Liver (tissue), 8 donors: ENCODE measurements at regions not wholly inside any gene's neighbourhood (a gene's known extent, or its start where the extent isn't known, plus 50 kb on each side); places are given as distances from the start of the nearest gene placed in this dataset.
"Not testable (repeated sequence)": the region's sequence is repeated elsewhere in the genome, so short reads cannot be mapped to it uniquely, and the experiment has no call there.

ENCODE experiments used
- DNase-seq: peaks from one replicate; pipeline ENCODE4 v3.0.0-alpha.2; 2017; ENCODE audit warnings: low spot score
- H3K27ac ChIP-seq, 2 donors: one replicate each; pipeline ENCODE4 v1.7.0; 2013; ENCODE audit warnings: inconsistent platforms in 2 of 2, low read length in 2 of 2, control low read depth in 1 of 2, low read depth in 1 of 2, mild to moderate bottlenecking in 1 of 2
- H3K27me3 ChIP-seq, 4 donors: one replicate each; pipeline versions ENCODE4 v1.6.1 to v1.7.0; 2013; ENCODE audit warnings: low read length in 3 of 4, inconsistent platforms in 1 of 4, mild to moderate bottlenecking in 1 of 4, moderate library complexity in 1 of 4; ENCODE audit not compliant: control insufficient read depth in 4 of 4, insufficient read depth in 4 of 4
- H3K36me3 ChIP-seq, 4 donors: one replicate each; pipeline versions ENCODE4 v1.6.1 to v1.7.0; 2013; ENCODE audit warnings: low read length in 3 of 4, mild to moderate bottlenecking in 3 of 4, low read depth in 1 of 4, moderate library complexity in 1 of 4; ENCODE audit not compliant: control insufficient read depth in 4 of 4, insufficient read depth in 3 of 4
- H3K4me1 ChIP-seq, 4 donors: one replicate each; pipeline versions ENCODE4 v1.6.1 to v1.7.0; 2013; ENCODE audit warnings: low read length in 3 of 4, mild to moderate bottlenecking in 3 of 4, moderate library complexity in 1 of 4; ENCODE audit not compliant: control insufficient read depth in 4 of 4, insufficient read depth in 4 of 4
- H3K4me3 ChIP-seq, 3 donors: one replicate each; pipeline versions ENCODE4 v1.6.1 to v1.7.0; 2013; ENCODE audit warnings: low read length in 3 of 3, control low read depth in 1 of 3, low read depth in 1 of 3, mild to moderate bottlenecking in 1 of 3
- H3K9ac ChIP-seq, 2 donors: one replicate each; pipeline ENCODE4 v1.7.0; 2013; ENCODE audit warnings: low read length in 2 of 2, mild to moderate bottlenecking in 2 of 2, moderate library complexity in 2 of 2, control low read depth in 1 of 2, low read depth in 1 of 2
- H3K9me3 ChIP-seq, 4 donors: one replicate each; pipeline versions ENCODE4 v1.6.1 to v1.7.0; 2013; ENCODE audit warnings: low read length in 3 of 4; ENCODE audit not compliant: control insufficient read depth in 4 of 4
- CTCF ChIP-seq: fragments of 150-350 bp; IDR thresholded peaks from 2 replicates; pipeline ENCODE4 v1.5.1; 2017; ENCODE audit warnings: improper control_type of control experiment, low read depth, low read length; ENCODE audit not compliant: missing input control
- EGR1 ChIP-seq, 2 donors: IDR thresholded peaks; 2 replicates each; pipeline ENCODE4 v1.6.1; 2016 to 2018; ENCODE audit warnings: antibody characterized with exemption in 2 of 2, low read depth in 2 of 2
- FOXA1 ChIP-seq: IDR thresholded peaks from 2 replicates; pipeline ENCODE4 v1.6.1; 2016; ENCODE audit warnings: antibody characterized with exemption
- FOXA2 ChIP-seq: IDR thresholded peaks from 2 replicates; pipeline ENCODE4 v1.6.1; 2016; ENCODE audit warnings: antibody characterized with exemption
- GABPA ChIP-seq, 2 donors: IDR thresholded peaks in 1 of 2; conservative IDR thresholded peaks in 1 of 2; 2 replicates each; pipeline ENCODE4 v1.6.1; 2016; ENCODE audit warnings: antibody characterized with exemption in 2 of 2, mild to moderate bottlenecking in 1 of 2, moderate library complexity in 1 of 2
- HNF4G ChIP-seq: IDR thresholded peaks from 2 replicates; pipeline ENCODE4 v1.6.1; 2016; ENCODE audit warnings: antibody characterized with exemption
- JUND ChIP-seq, 2 donors: IDR thresholded peaks; 2 replicates each; pipeline ENCODE4 v1.6.1; 2016; ENCODE audit warnings: antibody characterized with exemption in 2 of 2
- NR2F2 ChIP-seq: IDR thresholded peaks from 2 replicates; pipeline ENCODE4 v1.6.1; 2016; ENCODE audit warnings: antibody characterized with exemption
- RAD21 ChIP-seq, 2 donors: IDR thresholded peaks; 2 replicates each; pipeline ENCODE4 v1.6.1; 2016; ENCODE audit warnings: antibody characterized with exemption in 2 of 2, mild to moderate bottlenecking in 2 of 2
- SP1 ChIP-seq: IDR thresholded peaks from 2 replicates; pipeline ENCODE4 v1.6.1; 2018; ENCODE audit warnings: antibody characterized with exemption, mild to moderate bottlenecking
- TAF1 ChIP-seq: conservative IDR thresholded peaks from 2 replicates; pipeline ENCODE4 v1.6.1; 2016; ENCODE audit warnings: antibody characterized with exemption, mild to moderate bottlenecking
- YY1 ChIP-seq: IDR thresholded peaks from 2 replicates; pipeline ENCODE4 v1.6.1; 2016; ENCODE audit warnings: antibody characterized with exemption, mild to moderate bottlenecking
- WGBS: extraction: QIAGEN DNeasy Blood & Tissue Kit; methylation state at CpG from one replicate; pipeline ENCODE4 v1.1.7; 2013; 5-methylcytosine and 5-hydroxymethylcytosine counted together
- TF ChIP-seq, protein P1 (sequence below): IDR thresholded peaks from 2 replicates; pipeline ENCODE4 v1.6.1; 2016; ENCODE audit warnings: antibody characterized with exemption
- donor health status: healthy.
- donor health status: healthy.
- donor health status: healthy.
- donor health status: healthy.
- donor health status: healthy.

DNA sequence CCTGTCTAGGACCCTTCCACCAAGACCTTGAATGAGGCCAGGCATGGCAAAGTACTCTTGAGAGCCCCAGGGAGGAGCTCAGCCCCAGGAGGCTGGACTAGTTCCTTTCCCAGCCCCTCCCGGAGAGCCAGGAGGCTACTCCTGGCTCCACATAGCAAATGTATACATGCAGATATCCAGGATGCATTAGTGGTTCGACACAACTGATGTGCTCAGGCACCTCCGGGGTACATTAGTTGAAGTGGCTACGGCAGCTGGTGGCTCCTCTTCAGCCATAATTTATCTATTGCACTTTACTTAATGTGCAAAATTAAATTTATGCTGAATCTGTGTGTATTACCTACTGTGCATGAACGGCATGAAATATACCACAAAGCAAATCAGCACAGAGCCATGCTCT, 182.8 kb upstream of the MEIS1 start:
- Histone ChIP-seq H3K9ac (no peak overlapping the region), H3K27me3 (no peaks in the 10 kb centered on the region), H3K9me3 (no peaks in the 10 kb centered on the region), H3K36me3 (no peaks in the 10 kb centered on the region), H3K4me1 (no peaks in the 10 kb centered on the region), H3K27ac (no peak overlapping the region), H3K4me3 (no peak overlapping the region)
- DNase-seq = no peak
- TF ChIP-seq GABPA (IDR thresholded peaks at IDR 0.05 in 1 of 2, conservative IDR thresholded peaks at IDR 0.05 in 1 of 2) (no peak), FOXA2 (no peak), NR2F2 (no peak), RAD21 (IDR thresholded peaks at IDR 0.05) (no peak), CTCF (no peak)
- TF ChIP-seq, protein P1, sequence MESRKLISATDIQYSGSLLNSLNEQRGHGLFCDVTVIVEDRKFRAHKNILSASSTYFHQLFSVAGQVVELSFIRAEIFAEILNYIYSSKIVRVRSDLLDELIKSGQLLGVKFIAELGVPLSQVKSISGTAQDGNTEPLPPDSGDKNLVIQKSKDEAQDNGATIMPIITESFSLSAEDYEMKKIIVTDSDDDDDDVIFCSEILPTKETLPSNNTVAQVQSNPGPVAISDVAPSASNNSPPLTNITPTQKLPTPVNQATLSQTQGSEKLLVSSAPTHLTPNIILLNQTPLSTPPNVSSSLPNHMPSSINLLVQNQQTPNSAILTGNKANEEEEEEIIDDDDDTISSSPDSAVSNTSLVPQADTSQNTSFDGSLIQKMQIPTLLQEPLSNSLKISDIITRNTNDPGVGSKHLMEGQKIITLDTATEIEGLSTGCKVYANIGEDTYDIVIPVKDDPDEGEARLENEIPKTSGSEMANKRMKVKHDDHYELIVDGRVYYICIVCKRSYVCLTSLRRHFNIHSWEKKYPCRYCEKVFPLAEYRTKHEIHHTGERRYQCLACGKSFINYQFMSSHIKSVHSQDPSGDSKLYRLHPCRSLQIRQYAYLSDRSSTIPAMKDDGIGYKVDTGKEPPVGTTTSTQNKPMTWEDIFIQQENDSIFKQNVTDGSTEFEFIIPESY = no peak
- 84% methylated on average over 5 of the region's 5 CpGs for WGBS

- no peak for TF ChIP-seq NR2F2
- TF ChIP-seq EGR1 (IDR thresholded peaks at IDR 0.05; ENCODE audit: low read depth in 2 of 2) = no peak
- no peak for TF ChIP-seq RAD21 (IDR thresholded peaks at IDR 0.05)
- no peak for TF ChIP-seq JUND (IDR thresholded peaks at IDR 0.05)
- no peak for TF ChIP-seq GABPA (IDR thresholded peaks at IDR 0.05 in 1 of 2, conservative IDR thresholded peaks at IDR 0.05 in 1 of 2)
- TF ChIP-seq FOXA2 = no peak
- TF ChIP-seq YY1 = no peak
- no peak for TF ChIP-seq TAF1
- no peak for TF ChIP-seq FOXA1
- TF ChIP-seq, protein P1 = no peak
- no peak for TF ChIP-seq HNF4G
- TF ChIP-seq SP1 = no peak
- H3K27ac ChIP-seq = no peak overlapping the region
Measured at GRCh38 chr2:66251573-66251972, 183.4 kb upstream of the MEIS1 start.

DNA sequence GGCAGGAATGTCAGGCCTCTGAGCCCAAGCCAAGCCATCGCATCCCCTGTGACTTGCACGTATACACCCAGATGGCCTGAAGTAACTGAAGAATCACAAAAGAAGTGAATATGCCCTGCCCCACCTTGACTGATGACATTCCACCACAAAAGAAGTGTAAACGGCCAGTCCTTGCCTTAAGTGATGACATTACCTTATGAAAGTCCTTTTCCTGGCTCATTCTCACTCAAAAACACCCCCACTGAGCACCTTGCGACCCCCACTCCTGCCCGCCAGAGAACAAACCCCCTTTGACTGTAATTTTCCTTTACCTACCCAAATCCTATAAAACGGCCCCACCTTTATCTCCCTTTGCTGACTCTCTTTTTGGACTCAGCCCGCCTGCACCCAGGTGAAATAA, 185.8 kb upstream of the MEIS1 start:
- WGBS = 72% methylated on average over 5 of the region's 7 CpGs
- H3K4me3 ChIP-seq, H3K27ac ChIP-seq: not testable (repeated sequence)

More at GRCh38 chr2:66251573-66251972, 183.4 kb upstream of the MEIS1 start:
- Histone ChIP-seq H3K9me3 (no peaks in the 10 kb centered on the region), H3K9ac (no peak overlapping the region), H3K27me3 (no peaks in the 10 kb centered on the region), H3K4me1 (no peaks in the 10 kb centered on the region), H3K36me3 (no peaks in the 10 kb centered on the region), H3K4me3 (no peak overlapping the region)
- no peak for DNase-seq

DNA sequence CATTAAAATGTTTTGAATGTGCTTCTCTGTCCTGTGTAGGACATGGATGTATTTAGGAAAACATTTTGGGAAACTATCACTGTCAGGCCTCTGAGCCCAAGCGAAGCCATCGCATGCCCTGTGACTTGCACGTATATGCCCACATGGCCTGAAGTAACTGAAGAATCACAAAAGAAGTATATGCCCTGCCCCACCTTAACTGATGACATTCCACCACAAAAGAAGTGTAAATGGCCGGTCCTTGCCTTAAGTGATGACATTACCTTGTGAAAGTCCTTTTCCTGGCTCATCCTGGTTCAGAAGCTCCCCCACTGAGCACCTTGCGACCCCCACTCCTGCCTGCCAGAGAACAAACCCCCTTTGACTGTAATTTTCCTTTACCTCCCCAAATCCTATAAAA, 191.1 kb upstream of the MEIS1 start:
- not testable (repeated sequence) for H3K36me3 ChIP-seq, H3K9me3 ChIP-seq, H3K27ac ChIP-seq, DNase-seq, H3K27me3 ChIP-seq, H3K9ac ChIP-seq, H3K4me3 ChIP-seq, H3K4me1 ChIP-seq
- WGBS = 93% methylated on average over 5 of the region's 5 CpGs

More for the DNA sequence above, 185.8 kb upstream of the MEIS1 start:
- H3K9ac ChIP-seq, H3K36me3 ChIP-seq, H3K9me3 ChIP-seq, H3K4me1 ChIP-seq, H3K27me3 ChIP-seq, DNase-seq: not testable (repeated sequence)

DNA sequence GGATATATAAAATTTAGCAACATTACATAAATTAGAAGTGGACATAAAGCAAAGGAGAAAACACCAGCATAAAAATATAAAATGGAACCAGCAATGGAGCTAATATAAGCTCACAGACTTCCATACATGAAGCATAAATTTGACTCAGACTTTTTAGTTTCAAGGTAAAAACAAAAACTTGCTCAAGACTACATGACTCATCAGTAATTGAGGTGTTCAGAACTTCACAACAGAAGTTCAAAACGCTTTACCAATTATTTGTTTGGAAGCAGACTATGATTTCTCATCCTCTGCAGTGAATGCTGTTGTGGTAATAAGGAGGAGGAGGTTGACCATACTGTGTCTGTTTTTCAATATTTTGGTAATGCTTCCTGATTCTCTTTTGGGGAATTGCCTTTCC, 192.0 kb upstream of the MEIS1 start:
- H3K4me1 ChIP-seq, H3K9me3 ChIP-seq, H3K36me3 ChIP-seq, H3K27me3 ChIP-seq, H3K4me3 ChIP-seq, H3K9ac ChIP-seq, H3K27ac ChIP-seq, DNase-seq: not testable (repeated sequence)
- 69% methylated on average over 1 of the region's 1 CpG for WGBS
